GM21737 (cell line): ENCODE measurements at regions not wholly inside any gene's neighbourhood (a gene's known extent, or its start where the extent isn't known, plus 50 kb on each side); places are given as distances from the start of the nearest gene placed in this dataset.

Experiments used
- ATAC-seq: cut with Tn5 transposase; IDR thresholded peaks from one replicate; pipeline ENCODE4 v1.9.1; 2021; ENCODE audit warnings: mild to moderate bottlenecking, moderate library complexity; ENCODE audit not compliant: unreplicated experiment

- no peak for ATAC-seq
Measured at GRCh38 chr15:77824361-77825251, 191.9 kb upstream of the LINGO1 start.

GRCh38 chr15:77823736-77824135 is 191.0 kb upstream of the LINGO1 start:
- no peak for ATAC-seq

- no peak for ATAC-seq
Measured at GRCh38 chr15:77822631-77823230, 190.0 kb upstream of the LINGO1 start.

DNA sequence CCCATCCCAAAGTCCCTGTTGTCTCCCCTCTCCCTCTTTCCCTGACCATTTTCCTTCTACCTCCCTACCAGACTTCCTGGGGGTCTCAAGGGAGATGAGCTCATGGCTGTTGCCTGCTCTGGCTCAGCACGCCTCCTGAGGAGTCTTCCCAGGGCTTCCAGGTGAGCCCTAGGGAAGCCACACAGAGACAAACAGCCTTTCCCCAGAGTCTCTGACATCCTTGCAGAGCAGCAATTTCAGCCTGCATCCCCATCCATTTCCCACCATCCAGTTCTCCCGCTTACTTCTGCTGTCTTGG is 189.2 kb upstream of the LINGO1 start:
- ATAC-seq, result no peak

- no peak for ATAC-seq
Measured at GRCh38 chr15:77821188-77821958, 188.7 kb upstream of the LINGO1 start.

DNA sequence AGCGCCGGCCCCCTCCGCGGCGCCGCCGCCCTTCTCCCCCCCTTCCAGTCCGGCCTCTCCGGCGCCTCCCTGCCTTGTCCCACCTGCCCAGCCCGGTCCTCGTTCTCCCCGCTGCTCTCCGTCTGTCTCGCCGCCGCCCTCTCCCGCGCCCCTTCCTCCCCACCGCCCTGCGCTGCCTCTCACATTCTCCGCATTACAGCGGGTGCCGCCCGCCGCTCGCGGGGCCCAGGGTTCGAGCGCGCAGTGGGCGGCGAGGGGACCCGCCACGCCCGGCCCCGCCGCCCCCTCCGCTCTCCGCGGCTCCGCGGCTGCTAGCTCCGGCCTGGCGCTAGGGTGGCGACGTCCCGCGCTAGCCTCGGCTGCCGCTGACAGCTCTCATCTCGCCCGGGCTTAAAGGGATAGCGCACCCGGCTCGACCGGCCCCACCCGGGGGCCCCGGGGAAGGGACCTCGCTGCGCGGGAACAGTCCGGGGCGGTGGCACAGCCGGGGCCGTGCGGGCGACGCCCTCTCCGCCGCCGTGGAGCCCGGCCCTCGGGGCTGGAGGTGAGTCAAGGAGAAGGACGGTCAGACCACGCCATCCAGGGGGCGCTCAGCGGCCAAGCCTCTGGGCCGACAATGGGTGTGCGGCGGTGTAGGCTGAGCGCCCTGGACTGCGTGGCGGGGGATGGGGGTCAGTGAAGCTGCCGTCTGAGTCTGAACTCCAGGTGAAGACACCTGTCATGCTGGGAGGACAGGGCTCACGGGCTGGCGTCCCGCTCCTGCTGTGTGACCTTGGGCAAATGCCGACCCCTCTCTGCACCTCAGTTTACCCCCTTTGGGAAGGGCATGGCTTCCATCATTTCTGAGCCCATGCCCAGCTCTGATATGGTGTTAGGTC is 187.4 kb upstream of the LINGO1 start:
- ATAC-seq, result no peak

DNA sequence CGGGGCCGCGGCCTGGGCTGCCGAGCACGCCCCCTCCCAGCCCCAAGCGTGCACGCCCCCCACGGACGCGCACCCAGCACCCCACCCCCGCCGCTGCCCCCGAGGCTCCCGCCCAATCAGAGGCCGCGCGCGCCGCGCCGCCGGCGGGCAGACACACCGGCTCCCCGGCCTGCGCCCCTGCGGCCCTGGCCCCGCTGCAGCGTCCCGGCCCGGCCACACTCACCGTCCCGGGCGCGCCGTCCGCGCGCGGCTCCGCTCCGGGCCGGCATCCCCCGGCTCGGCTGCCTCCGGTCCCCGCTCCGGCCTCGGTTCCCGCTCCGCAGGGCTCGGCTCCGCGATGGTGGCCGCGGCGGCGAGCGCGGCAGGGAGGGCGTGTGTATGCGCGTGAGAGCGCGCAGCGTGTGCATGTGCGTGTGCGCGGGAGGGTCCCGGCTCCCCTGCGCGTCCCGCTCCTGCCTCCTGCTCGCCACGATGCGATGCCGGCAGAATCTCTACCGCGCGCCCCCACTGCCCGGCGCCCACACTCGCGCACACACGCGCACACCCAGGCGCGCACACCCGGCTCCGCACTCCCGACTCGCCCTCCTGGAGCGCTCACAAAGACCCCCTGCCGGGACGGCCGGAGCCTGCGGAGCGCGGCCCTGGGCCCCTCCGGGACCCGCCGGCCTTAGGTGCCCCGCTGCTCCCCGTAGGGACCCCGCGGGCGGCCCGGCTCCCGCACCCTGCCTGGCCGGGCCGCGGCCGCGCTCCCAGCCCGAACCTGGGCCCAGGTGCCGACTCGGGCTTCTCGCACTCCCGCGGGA is 186.5 kb upstream of the LINGO1 start:
- ATAC-seq, result no peak

GRCh38 chr15:77818484-77819047 is 185.9 kb upstream of the LINGO1 start:
- ATAC-seq, result no peak

DNA sequence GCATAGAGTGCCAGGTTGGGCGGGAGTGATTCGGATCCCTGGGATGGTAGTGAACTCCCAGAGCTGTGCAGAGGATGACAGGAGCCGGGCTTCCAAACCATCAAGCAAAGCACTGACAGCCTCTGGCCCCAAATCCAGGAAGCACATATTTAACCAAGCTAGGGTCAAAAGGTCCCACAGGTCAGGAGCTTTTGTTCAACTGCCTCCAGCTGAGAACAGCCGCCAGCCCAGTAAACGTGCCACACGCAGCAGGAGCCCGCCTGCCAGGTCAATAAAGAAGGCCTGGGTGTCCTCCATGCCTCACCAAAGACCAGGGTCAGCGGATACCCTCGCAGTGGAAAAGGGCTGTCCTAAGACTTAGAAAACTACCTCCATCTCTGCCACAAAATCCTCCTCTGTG is 184.7 kb upstream of the LINGO1 start:
- ATAC-seq, result no peak

DNA sequence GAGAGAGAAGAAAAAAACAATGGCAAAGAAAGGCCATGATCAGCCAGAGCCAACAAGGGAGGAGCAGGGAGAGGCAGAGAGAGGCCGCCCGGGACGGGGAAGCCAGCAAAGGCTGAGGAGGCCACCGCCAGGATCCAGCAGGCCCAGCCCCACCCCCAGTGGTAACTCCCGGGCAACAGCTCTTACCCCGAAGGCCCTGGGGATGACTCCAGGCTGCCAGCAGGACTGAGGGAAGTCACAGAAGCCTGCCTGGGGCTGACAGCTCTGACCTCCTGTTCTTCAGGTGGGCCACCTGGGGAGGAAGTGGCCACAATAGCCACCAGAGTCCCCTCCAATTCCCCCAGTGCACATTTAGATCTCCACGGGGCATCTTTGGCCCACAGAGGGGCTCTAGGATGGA is 184.3 kb upstream of the LINGO1 start:
- ATAC-seq, result no peak

GRCh38 chr15:77815015-77815414 is 182.3 kb upstream of the LINGO1 start:
- no peak for ATAC-seq

GRCh38 chr15:77812664-77813063 is 180.0 kb upstream of the LINGO1 start:
- no peak for ATAC-seq

- ATAC-seq, result no peak
Measured at GRCh38 chr15:77811270-77811669, 178.6 kb upstream of the LINGO1 start.

DNA sequence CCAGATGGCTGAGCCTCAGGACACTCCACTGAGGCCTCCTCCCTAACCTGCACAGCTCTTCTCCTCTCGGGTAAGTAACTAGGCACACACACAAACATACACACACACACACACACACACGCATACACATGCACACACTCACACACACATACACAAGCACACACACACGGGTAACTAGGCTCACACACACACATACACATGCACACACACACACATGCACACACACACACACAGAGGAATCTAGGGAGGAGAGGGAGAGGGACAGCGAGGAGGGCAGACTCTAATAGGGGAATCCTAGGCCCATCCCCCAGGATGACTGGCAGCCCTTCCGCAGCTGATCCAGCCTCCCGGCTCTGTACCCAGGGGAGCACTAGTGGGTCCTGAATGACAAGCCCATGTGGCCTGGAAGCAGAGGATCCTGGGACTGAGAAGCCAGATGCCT is 177.4 kb upstream of the LINGO1 start:
- ATAC-seq, result no peak

DNA sequence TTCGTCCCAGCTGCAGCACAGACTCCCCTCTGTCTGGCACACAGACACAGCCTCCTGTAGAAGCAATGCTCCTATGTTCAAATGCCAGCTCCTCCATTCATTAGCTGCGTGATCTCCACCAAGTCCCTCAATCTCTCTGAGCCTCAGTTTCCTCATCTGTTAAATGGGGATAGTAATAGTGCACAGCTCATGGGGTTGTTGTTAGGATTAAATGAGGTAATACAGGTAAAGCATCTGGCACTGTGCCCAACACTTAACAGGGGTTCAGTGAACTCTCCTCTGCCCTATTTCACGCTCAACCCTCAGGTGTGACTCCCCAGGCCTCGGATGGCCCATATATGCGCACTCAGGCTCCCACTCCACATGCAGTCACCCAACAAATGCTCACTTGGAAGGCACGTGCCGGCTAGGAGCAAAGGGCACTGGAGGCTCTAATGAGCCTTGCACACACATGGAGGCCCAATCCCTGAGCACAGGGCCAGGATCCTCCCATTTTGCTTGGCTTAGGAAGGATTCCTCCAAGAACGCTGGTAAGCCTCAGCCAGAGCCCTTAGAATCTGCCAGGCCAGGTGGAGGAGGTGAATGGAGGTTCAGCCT is 176.0 kb upstream of the LINGO1 start:
- no peak for ATAC-seq

DNA sequence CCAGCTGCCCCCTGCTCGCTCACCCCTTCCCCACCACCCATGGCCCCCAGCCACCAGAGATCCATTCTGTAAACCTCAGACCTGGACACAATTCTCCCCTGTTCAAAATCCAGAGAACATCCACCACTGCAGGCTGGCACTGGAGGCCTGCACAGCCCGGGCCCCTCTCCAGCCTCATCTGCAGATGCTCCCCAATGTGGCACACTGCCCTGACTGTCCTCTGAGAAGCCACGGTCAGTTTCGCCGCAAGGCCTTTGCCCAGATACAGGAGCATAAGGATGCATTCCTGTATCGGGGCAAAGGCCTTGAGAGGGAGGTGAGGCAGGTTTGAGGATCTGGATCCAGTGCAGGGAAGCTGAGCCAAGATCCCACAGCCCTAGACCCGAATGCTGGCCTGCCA is 175.4 kb upstream of the LINGO1 start:
- ATAC-seq, result no peak

- no peak for ATAC-seq
Measured at GRCh38 chr15:77807611-77808010, 174.9 kb upstream of the LINGO1 start.

DNA sequence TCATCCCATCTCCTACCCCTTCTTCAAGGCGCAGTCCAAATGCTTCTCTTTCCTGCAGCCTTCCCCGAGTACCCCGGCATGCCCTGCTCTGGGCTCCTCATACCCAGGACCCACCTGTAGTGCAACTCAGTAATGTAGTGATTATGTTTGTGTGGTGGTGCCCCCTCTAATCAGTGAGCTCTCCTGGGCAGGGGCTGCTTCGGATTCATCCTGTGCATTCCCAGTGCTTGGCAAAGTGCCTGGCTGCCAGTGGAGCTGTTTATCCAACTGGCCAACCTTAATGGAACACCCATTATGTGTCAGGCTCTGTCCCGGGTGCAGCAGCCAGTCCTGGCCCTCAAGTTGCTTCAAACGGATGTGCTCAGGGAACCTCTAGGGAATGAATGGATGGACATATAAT is 174.4 kb upstream of the LINGO1 start:
- ATAC-seq, result no peak

- ATAC-seq, result no peak
Measured at GRCh38 chr15:77804210-77804609, 171.5 kb upstream of the LINGO1 start.
